ENCODE measurements at regions not wholly inside any gene's neighbourhood (a gene's known extent, or its start where the extent isn't known, plus 50 kb on each side); places are given as distances from the start of the nearest gene placed in this dataset.
"Not testable (repeated sequence)": the region's sequence is repeated elsewhere in the genome, so short reads cannot be mapped to it uniquely, and the experiment has no call there.

DNA sequence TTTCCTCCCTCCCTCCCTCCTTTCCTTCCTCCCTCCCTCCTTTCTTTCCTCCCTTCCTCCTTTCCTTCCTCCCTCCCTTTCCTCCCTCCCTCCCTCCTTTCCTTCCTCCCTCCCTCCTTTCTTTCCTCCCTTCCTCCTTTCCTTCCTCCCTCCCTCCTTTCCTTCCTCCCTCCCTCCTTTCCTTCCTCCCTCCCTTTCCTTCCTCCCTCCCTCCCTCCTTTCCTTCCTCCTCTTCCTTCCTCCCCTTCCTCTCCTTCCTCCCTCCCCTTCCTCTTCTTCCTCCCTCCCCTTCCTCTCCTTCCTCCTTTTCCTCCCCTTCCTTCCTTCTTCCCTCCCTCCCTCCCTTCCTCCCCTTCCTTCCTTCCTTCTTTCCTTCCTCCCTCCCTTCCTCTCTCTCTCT, 748.5 kb downstream of the EPHA4 start:
- TF ChIP-seq, protein P1, sequence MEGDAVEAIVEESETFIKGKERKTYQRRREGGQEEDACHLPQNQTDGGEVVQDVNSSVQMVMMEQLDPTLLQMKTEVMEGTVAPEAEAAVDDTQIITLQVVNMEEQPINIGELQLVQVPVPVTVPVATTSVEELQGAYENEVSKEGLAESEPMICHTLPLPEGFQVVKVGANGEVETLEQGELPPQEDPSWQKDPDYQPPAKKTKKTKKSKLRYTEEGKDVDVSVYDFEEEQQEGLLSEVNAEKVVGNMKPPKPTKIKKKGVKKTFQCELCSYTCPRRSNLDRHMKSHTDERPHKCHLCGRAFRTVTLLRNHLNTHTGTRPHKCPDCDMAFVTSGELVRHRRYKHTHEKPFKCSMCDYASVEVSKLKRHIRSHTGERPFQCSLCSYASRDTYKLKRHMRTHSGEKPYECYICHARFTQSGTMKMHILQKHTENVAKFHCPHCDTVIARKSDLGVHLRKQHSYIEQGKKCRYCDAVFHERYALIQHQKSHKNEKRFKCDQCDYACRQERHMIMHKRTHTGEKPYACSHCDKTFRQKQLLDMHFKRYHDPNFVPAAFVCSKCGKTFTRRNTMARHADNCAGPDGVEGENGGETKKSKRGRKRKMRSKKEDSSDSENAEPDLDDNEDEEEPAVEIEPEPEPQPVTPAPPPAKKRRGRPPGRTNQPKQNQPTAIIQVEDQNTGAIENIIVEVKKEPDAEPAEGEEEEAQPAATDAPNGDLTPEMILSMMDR (IDR thresholded peaks at IDR 0.05): not testable (repeated sequence)
- not testable (repeated sequence) for TF ChIP-seq POLR2AphosphoS5, POLR2A (IDR thresholded peaks at IDR 0.05)

Data from breast epithelium (tissue), 3 donors.